Activated CD4-positive, alpha-beta T cell treated with anti-CD3 and anti-CD28 coated beads, Interleukin-2, amount 50 U/mL, for 1 hour (primary cell): ENCODE measurements at regions not wholly inside any gene's neighbourhood (a gene's known extent, or its start where the extent isn't known, plus 50 kb on each side); places are given as distances from the start of the nearest gene placed in this dataset.
"Not testable (repeated sequence)": the region's sequence is repeated elsewhere in the genome, so short reads cannot be mapped to it uniquely, and the experiment has no call there.

ENCODE experiments used
- DNase-seq: peaks from one replicate; pipeline ENCODE4 v3.0.0-alpha.2; 2020

DNA sequence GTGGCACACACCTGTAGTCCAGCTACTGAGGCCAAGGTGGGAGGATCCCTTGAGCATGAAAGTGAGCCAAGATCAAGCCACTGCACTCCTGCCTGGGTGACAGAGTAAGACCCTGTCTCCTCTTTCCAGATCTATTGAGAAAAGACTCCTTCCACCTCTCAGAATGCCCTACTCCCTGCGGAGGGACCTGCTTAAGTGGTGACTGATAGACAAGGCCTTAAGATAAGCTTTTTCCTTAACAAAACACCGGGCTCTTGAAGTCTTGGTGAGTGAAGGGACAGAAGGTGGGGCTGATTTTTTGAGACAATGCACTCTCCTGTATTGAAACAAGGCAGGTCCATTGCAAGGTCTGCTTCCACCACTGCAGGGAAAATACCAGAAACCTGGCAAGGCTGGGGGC is 338.4 kb upstream of the FRG2C start:
- no peak for DNase-seq

DNA sequence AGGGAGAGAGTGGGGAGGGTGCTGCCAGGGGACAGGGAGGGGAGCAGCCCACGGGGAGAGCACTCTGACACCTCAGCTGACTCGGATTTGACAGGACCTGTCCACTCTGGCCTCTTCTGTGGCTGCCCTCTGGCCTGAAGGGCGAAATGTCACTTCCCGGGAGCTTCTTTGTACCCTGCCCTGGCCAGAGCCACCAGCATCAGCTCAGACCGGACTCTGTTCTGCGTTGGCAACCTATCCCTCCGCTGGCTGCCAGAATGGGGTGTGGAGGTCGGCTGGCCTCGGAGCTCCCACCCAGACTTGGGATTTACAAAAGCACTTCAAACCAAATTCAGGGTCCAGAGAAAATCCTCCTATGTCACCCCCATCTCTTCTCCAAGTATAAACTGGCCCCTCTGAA is 336.7 kb upstream of the FRG2C start:
- no peak for DNase-seq

DNA sequence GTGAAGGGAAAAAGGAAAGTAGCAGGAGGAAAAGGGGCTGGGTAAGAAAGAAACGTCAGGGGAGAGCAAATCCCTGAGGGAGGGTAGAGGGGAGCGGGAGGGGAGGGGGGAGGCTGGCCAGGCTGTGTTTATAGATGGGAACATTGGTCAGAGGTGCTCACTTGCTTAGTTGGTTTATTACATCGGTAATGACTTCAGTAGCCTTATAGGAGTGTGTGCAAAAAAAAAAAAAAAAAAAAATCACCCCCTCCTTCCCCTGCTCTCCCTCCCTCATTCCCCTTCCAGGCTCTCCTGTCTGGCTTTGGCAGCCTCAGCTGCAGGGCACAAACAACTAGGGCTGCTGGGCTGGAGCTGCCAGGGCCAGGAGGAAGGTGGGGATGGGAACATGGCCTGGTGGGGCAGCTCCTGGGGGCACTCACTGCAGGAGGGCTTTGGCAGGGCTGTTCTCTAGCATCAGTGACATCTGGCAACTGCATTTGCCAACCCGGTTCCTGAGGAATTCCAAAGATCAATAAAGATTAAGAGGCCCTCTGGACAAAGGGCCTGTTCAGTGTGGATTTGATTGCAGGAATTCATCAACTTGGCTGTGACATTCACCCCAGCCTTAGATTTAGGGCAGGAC is 334.5 kb upstream of the FRG2C start:
- no peak for DNase-seq

DNA sequence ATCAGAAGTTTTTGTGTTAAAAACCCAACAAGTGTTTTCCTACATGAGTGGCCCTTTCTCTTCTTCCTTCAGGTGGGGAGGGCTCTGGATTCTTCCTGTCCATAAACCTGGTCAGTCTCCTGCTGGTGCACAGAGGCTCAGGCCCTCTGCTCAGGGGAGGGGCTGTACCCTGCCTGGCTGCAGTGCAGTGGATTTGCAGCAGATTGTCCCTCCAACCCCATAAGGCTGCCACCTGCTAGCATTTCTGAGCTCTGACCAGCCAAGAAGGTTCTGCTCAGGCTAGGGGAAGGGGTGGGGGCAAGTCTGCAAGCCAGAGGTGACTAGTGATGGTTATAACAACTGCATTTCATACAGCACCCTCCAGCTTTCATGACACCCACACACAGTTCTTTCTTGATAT is 333.7 kb upstream of the FRG2C start:
- DNase-seq, result not testable (repeated sequence)

DNA sequence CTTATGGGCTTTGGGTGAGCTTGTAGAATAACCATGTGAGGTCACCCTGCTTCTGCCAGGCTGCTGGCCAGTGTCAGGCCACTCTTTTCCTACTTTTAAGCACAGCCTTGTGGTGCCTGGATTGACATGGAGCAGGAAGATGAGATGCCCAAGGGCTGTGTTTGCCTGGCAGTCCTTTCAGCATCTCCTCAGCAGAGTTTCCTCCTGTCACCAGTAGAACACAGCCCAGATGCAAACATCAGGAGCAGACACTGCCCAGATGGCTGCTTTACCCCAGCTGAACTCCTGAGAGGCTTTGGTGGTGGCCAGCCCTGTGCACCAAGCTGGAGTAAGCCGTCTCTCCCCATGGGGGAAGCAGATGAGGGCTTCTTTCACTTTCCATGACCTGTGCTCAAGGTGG is 332.0 kb upstream of the FRG2C start:
- DNase-seq, result not testable (repeated sequence)

DNA sequence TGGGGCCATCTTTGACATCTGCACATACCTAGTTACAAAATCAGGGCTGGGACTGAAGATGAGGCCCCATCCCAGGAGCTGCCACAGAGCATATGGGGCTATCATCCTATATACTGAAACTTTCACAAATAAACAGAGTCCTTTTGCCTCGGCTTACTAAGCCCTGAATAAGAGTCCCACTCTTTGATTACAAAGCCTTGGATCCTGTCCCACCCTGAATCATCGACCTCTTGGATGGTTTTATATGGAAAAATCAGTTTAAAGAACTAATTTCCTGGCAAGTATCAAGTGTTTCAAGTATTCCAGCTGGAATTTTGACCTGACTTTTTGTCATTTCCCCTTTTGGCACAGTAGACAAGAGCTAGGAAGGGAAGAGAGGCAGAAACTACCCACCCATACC is 331.3 kb upstream of the FRG2C start:
- no peak for DNase-seq

DNA sequence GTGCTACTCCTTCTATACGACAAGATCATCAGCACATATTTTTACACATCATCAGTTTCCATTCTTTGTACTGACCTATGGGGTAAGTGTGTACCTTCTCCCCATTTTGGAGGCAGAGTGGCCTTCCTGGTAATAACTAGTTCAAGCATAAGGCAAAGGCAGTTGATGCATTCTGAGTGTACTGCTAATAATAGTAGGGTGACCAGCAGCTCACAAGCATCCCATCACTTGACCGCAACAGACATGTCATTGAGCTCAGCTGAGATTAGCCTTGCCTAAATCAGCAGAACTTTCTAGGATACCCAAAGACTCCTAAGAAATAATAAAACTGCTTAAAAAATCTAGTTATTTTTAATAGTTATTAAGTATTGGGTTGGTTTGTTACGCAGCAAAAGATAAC is 329.8 kb upstream of the FRG2C start:
- DNase-seq, result no peak

DNA sequence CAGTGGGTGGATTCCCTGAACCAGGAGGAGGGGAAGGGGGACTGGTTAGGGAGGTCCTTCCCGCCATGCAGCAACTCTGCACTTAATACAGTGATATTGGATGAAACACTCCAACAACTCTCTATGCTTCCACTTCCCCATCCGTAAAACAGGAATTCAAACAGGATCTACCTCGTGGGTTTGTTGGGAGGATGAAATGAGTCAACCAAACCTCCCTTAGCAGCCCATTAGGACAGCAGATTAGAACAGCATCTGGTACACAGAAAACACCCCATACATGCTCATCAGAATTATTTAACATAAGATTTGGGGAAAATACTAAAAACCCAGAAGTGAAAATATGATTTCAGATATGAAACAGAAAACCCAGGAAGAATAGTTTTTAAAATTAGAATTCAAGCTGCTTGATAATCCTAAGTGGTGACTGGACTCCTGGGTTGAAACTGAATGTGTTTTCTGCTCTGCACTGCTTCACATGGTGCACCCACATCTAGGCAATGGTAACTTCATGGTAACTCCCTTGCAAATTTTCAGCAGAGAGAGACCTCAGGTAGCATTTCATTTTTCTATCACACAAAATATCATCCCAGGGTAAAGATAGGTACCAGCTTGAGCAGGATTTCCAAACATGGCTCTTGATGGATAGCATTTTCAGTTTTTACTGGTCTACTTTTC is 326.8 kb upstream of the FRG2C start:
- no peak for DNase-seq

DNA sequence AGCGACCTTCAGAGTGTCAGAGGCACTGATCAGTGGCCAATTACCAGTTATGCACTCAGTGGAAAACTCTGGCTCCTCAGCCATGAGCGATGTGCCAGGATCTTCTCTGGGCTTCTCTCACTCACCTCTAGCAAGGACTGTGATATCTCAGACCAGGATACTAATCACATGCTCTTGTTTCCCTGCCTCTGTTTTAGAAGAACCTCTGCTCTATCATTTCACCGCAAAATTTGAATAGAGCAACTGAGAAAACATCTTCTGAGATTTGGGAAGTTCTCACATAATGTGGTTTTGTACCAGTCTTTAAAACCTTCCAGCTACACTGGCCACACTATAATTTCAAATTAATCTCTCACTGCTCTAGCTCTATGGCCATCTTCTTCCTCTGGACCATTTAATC is 325.8 kb upstream of the FRG2C start:
- no peak for DNase-seq

DNA sequence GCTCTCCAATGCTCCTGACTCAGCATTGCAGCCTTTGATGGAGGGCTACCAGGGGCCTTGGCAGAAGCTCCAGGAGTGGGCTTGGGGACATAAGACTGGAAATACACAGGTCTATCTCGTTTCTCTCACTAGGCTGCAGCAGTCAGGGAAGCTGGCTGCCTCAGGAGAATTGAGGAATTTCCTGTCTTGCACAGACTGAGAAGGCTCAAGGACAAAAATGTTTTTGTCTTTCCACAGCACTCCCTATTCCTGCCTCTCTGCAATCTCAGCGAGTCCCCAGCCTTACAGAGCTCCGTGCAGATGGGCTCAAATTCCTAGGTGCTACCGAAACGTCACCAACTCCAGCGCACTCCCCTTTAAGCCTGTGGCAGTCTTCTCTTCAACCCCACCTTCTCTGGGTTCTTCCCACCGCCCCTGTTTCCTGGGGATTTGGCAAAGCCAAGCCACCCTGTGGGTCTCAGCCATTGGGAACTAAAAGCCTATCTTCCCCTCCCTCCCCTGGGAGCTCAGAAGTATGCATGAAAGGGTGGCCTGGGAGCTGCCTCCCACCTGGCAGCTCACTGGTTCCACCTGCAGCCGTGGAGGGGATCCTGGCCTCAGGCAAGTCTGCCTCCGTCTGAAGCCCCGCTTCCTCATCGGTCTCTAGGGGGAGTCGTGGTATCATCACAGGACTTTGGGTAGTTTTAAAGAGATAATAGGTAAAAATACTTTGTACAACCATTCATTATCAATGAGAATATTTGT is 322.6 kb upstream of the FRG2C start:
- DNase-seq, result no peak

DNA sequence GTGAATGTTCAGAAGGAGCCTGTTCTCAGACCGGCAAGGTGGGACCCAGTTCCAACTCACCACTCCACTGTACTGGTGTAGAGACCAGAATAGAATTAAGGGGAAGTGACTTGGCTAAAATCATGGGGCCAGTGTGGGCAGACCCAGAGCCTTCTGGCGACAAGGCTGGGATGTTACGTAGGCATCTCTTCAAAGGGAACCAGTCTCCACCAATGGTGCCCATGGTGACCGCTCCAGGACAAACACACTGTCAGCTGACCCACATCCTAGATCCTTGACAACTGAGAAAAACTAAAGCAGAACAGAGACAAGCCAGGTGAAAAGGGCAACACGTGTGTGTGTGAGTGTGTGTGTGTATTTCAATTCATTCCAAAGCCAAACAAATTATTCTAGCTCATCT is 321.7 kb upstream of the FRG2C start:
- DNase-seq, result no peak

DNA sequence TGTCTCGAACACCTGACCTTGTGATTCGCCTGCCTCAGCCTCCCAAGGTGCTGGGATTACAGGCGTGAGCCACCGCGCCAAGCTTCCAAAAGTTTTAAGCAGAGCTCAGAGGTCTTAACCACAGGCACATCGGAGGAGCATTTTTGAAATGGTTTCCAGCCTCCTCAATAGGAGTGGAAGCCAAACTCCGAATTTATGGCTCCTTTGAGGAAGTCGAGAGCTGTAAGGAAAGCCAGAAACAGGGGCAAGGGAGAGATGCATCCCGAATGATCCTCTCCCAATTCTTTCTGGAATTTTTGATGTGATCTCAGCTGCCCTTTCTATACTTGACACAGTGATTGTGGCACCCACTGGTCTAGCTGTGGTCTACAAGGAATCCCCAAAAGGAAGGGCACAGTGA is 313.6 kb upstream of the FRG2C start:
- not testable (repeated sequence) for DNase-seq

DNA sequence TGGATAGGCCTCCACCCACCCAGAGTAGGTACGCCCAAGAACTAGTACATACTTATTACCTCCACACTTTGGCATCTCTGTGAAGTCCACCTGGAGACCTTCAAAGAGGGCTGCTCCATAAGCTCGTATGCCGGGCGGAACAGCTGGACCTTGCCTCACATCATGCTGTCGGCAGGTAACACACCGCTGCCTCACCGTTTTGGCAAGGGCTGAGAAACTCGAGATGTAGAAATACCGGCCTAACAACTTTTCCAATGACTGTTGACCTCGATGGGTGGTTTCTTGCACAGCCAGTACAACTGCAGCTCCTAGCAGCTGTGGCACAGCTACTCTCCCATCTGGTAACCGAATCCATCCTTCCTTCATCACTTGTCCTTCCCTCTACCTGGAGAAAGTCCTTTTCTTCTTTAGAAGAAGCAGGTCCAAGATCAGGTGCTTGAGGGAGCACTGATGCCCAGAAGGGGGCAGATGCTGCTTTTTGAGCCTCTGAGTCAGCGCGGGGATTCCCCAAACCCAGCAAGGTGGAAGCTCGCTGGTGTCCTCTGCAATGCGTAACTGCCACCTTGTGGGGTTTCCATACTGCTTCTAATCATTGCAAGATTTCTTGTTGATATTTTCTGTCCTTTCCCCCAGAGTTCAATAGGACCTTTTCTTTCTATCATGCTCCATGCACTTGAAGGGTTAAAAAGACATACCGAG is 301.9 kb upstream of the FRG2C start:
- not testable (repeated sequence) for DNase-seq

DNA sequence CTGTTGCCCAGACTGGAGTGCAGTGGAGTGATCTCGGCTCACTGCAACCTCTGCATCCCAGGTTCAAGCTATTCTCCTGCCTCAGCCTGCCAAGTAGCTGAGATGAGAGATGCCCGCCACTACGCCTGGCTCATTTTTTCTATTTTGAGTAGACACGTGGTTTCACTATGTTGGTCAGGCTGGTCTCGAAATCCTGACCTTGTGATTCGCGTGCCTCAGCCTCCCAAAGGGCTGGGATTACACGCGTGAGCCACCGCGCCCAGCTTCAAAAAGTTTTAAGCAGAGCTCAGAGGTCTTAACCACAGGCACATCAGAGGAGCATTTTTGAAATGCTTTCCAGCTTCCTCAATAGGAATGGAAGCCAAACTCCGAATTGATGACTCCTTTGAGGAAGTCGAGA is 291.2 kb upstream of the FRG2C start:
- not testable (repeated sequence) for DNase-seq

DNA sequence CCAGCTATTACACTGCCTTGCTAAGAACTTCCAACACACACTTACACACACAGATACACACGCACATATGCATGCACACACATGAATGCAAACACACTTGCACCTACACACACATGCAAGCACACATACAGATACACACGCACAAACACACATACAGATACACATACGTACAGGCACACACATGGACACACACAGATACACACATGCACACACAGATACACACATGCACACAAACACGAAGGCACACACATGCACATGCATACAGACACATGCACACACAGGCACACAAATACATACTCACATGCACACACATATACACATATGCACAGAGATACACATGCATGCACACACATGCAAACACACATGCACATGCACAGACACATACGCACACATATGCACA is 284.3 kb upstream of the FRG2C start:
- DNase-seq, result not testable (repeated sequence)

DNA sequence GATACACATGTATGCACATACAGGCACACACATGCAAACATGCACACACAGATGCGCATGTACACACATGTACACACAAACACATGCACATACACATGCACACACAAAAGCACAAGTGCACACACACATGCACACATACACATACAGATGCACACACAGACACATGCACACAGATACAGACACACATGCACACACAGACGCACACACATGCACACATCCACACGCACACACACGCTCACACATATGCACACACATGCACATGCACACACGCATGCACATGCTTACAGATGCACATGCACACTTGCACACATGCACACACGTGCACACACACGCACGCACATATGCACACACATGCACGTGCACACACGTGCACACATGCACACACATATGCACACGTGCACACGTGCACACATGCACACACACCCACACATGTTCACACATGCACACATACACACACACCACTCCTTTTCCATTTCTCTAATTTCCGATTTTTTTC is 283.8 kb upstream of the FRG2C start:
- DNase-seq, result no peak

DNA sequence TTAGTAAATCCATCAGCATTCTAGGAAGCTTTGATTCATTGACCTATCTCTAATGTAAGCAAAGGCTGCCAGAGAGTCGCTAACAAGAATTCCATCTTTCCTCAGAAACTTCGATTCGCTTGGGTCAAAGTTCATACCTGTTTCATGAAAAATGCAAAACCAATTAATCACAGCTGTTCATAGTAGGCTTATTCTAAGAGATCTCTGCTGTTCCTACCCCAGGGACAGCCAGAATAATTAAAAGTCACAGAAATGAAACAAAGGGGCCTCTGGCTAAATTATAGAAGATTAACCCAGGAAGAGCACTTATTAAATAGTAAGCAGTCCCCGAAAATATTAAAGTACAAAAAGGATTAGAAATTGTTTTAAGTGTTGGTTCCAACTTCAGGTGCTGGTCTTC is 280.1 kb upstream of the FRG2C start:
- not testable (repeated sequence) for DNase-seq

DNA sequence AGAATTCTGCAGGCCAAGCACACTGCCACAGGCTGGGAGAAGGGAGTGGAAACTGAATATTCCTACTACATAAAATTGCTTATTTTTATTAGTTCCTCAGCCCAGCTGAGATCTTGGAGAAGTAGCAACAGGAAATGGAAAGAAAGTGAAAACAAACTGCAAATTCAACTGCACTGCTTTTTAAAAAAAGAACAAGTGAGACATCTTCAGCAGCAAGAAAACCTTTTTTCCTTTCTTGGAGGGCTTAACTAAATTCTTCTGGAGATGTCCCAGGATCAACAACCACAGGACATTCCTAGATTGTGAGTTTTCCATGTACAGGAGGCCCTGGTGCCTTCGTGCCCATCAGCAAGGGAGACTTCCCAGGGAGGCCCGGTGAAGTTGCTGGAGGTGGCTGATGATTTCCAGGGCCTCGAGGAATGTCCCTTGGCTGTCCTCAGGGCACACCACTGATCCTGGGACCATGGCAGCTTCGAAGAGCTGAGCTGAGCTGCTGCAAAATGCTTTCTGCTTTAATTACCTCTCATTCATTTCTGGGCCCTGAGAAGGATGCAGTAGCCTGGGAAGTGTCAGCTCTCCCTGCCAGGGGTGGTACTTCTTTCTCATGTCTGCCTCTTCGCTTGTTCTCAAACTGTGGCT is 275.5 kb upstream of the FRG2C start:
- not testable (repeated sequence) for DNase-seq

DNA sequence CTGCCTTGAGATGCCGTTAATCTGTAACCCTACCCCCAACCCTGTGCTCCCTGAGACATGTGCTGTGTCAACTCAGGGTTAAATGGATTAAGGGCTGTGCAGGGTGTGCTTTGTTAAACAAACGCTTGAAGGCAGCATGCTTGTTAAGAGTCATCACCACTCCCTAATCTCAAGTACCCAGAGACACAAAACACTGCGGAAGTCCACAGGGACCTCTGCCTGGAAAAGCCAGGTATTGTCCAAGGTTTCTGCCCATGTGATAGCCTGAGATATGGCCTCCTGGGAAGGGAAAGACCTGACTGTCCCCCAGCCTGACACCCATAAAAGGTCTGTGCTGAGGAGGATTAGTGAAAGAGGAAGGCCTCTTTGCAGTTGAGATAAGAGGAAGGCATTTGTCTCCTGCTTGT is 270.8 kb upstream of the FRG2C start:
- not testable (repeated sequence) for DNase-seq

DNA sequence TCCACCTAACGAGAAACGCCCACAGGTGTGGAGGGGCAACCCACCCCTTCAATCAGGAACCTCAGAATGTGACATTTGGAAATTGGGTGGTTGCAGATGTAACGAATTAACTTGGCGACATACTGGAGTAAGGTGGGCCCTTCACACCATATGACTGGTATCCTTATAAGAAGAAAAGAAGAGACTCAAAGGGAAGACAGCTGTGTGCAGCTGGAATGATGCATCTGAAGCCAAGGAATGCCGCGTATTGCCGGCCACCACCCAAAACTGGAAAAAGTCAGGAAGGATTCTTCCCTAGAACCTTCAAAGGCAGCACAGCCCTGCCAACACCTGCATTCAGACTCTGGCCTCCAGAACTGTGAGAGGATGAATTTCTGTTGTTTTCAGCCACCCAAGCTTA is 270.0 kb upstream of the FRG2C start:
- DNase-seq, result not testable (repeated sequence)

DNA sequence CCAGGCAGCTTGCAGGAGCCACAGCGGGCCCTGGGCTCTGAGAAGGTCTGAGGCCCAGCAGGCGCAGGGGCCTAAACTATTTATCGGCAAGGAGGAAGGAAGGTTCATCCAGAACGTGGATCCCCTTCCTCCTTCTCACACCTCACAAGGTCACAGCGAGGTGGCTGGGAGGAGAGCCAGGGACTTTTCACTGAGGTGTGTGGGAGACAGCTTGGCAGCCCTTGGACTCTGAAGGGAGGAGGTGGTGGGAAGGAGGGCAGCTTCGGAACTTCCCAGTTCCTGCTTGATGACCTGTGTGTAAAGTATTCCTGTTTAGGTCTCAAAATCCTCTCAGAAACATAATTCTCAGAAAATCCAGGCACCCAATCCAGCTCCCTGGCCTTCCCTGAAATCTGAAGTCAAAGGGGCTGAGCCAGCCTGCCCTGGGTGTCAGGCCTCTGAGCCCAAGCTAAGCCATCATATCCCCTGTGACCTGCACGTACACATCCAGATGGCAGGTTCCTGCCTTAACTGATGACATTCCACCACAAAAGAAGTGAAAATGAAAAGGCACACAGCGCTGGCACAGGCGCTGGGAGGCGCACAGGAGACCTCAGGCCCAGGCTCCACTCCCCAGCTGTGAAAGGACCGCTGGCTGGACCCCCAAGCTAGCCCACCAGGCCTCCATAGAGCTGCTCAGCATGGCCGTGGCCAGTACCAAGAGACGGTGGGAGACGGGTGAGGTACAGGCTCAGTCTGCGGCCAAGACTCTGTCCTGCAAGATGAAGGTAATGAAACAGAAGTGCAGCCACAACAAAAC is 269.4 kb upstream of the FRG2C start:
- not testable (repeated sequence) for DNase-seq
